Chondrocyte (in vitro differentiated cells): ENCODE measurements at regions not wholly inside any gene's neighbourhood (a gene's known extent, or its start where the extent isn't known, plus 50 kb on each side); places are given as distances from the start of the nearest gene placed in this dataset.

Source experiments
- DNase-seq: peaks from one replicate; pipeline ENCODE4 v3.0.0; 2021; ENCODE audit warnings: mixed read lengths, low spot score
- H3K27ac Mint-ChIP-seq: one replicate; pipeline ENCODE4 v1.8.0; 2021; ENCODE audit warnings: mild to moderate bottlenecking, moderate library complexity, mixed read lengths; ENCODE audit not compliant: unreplicated experiment
- H3K27me3 Mint-ChIP-seq: 2 replicates; pipeline ENCODE4 v1.8.0; 2021; ENCODE audit warnings: low read depth, mixed read lengths
- H3K36me3 Mint-ChIP-seq: 2 replicates; pipeline ENCODE4 v1.8.0; 2021; ENCODE audit warnings: low read depth, mixed read lengths
- H3K4me1 Mint-ChIP-seq: 2 replicates; pipeline ENCODE4 v1.8.0; 2021; ENCODE audit warnings: low read depth, mild to moderate bottlenecking, mixed read lengths
- H3K4me3 Mint-ChIP-seq: one replicate; pipeline ENCODE4 v1.8.0; 2021; ENCODE audit warnings: mild to moderate bottlenecking, moderate library complexity, mixed read lengths; ENCODE audit not compliant: unreplicated experiment
- H3K9me3 Mint-ChIP-seq: 2 replicates; pipeline ENCODE4 v1.8.0; 2021; ENCODE audit warnings: low read depth, mixed read lengths
- CTCF ChIP-seq: fragments of 200-600 bp; sonication (generic); IDR thresholded peaks from 2 replicates; pipeline ENCODE4 v1.5.0; 2021; ENCODE audit warnings: antibody characterized with exemption, mild to moderate bottlenecking, moderate library complexity

GRCh38 chr10:28220811-28221210 lies 82.1 kb downstream of the MPP7 start:
- peaks cover 6% of the 10 kb centered on the region for H3K9me3 Mint-ChIP-seq
- peaks cover 67% of the 10 kb centered on the region for H3K4me1 Mint-ChIP-seq

GRCh38 chr10:28219251-28219650 lies 83.6 kb downstream of the MPP7 start:
- H3K27me3 Mint-ChIP-seq = no peaks in the 10 kb centered on the region
- no peak for DNase-seq
- peaks cover 1% of the 10 kb centered on the region for H3K36me3 Mint-ChIP-seq
- no peak for TF ChIP-seq CTCF
- H3K4me1 Mint-ChIP-seq = peaks cover 79% of the 10 kb centered on the region
- H3K4me3 Mint-ChIP-seq = peak overlapping the region; percentile 3
- H3K27ac Mint-ChIP-seq = peak overlapping the region; percentile 95
- H3K9me3 Mint-ChIP-seq = no peaks in the 10 kb centered on the region

More at GRCh38 chr10:28220811-28221210, 82.1 kb downstream of the MPP7 start:
- H3K27me3 Mint-ChIP-seq = no peaks in the 10 kb centered on the region
- no peak for DNase-seq
- TF ChIP-seq CTCF = no peak
- H3K4me3 Mint-ChIP-seq = no peak overlapping the region
- peaks cover 1% of the 10 kb centered on the region for H3K36me3 Mint-ChIP-seq
- no peak overlapping the region for H3K27ac Mint-ChIP-seq

- peak overlapping the region; percentile 53 for H3K4me3 Mint-ChIP-seq
- H3K27ac Mint-ChIP-seq = peak overlapping the region; percentile 95
These were observed 85.0 kb downstream of the MPP7 start for GRCh38 chr10:28217848-28218247.

GRCh38 chr10:28215930-28216329 lies 86.9 kb downstream of the MPP7 start:
- H3K4me3 Mint-ChIP-seq = no peak overlapping the region

More at GRCh38 chr10:28217848-28218247, 85.0 kb downstream of the MPP7 start:
- Mint-ChIP-seq H3K4me1 (peaks cover 90% of the 10 kb centered on the region), H3K36me3 (peaks cover 3% of the 10 kb centered on the region), H3K27me3 (no peaks in the 10 kb centered on the region), H3K9me3 (no peaks in the 10 kb centered on the region)
- DNase-seq = no peak
- TF ChIP-seq CTCF = no peak

GRCh38 chr10:28214219-28214618 lies 88.6 kb downstream of the MPP7 start:
- no peak for TF ChIP-seq CTCF
- Mint-ChIP-seq H3K4me3 (no peak overlapping the region), H3K36me3 (peaks cover 13% of the 10 kb centered on the region), H3K27ac (no peak overlapping the region), H3K4me1 (peaks cover 62% of the 10 kb centered on the region), H3K27me3 (no peaks in the 10 kb centered on the region), H3K9me3 (no peaks in the 10 kb centered on the region)
- no peak for DNase-seq

More at GRCh38 chr10:28215930-28216329, 86.9 kb downstream of the MPP7 start:
- H3K36me3 Mint-ChIP-seq = peaks cover 11% of the 10 kb centered on the region
- peak overlapping the region; percentile 53 for H3K27ac Mint-ChIP-seq
- no peak for DNase-seq
- H3K9me3 Mint-ChIP-seq = no peaks in the 10 kb centered on the region
- peaks cover 79% of the 10 kb centered on the region for H3K4me1 Mint-ChIP-seq
- TF ChIP-seq CTCF = no peak
- no peaks in the 10 kb centered on the region for H3K27me3 Mint-ChIP-seq
